HAP-1 (cell line): ENCODE measurements at regions not wholly inside any gene's neighbourhood (a gene's known extent, or its start where the extent isn't known, plus 50 kb on each side); places are given as distances from the start of the nearest gene placed in this dataset.
"Not testable (repeated sequence)": the region's sequence is repeated elsewhere in the genome, so short reads cannot be mapped to it uniquely, and the experiment has no call there.

Experiments used
- DNase-seq, 2 experiments: peaks; one replicate each; pipeline ENCODE4 v3.0.0-alpha.2; 2016 to 2020; ENCODE audit warnings: low spot score in 2 of 2
- H3K27me3 ChIP-seq: fragments of 250-450 bp; sonication (Bioruptor Pico); 2 replicates; pipeline ENCODE4 v1.5.1; 2020; ENCODE audit warnings: low read depth, mild to moderate bottlenecking, moderate library complexity
- H3K36me3 ChIP-seq: fragments of 250-450 bp; sonication (Bioruptor Pico); replicated peaks from 2 replicates; pipeline ENCODE4 v1.5.1; 2020; ENCODE audit warnings: mild to moderate bottlenecking
- H3K4me1 ChIP-seq: fragments of 250-450 bp; sonication (Bioruptor Pico); 2 replicates; pipeline ENCODE4 v1.5.1; 2020; ENCODE audit warnings: mild to moderate bottlenecking
- H3K4me3 ChIP-seq: fragments of 250-450 bp; sonication (Bioruptor Pico); 2 replicates; pipeline ENCODE4 v1.5.1; 2020; ENCODE audit warnings: mild to moderate bottlenecking, moderate library complexity
- H3K9me3 ChIP-seq: fragments of 250-450 bp; sonication (Bioruptor Pico); 2 replicates; pipeline ENCODE4 v1.5.1; 2020; ENCODE audit warnings: mild to moderate bottlenecking, moderate library complexity
- in situ Hi-C: fragments of 300-500 bp; cut with MboI; formaldehyde crosslinking; loops from 3 replicates; pipeline ENCODE4 v1.14.3; 2020; ENCODE audit warnings: low sequenced_read_pairs, inconsistent platforms, mixed read lengths

GRCh38 chr4:79695848-79696247, 287.8 kb upstream of the GK2 start:
- no peak for DNase-seq
- Histone ChIP-seq H3K9me3 (no peaks in the 10 kb centered on the region), H3K27me3 (no peaks in the 10 kb centered on the region), H3K4me3 (no peak overlapping the region), H3K36me3 (no peaks in the 10 kb centered on the region), H3K4me1 (no peaks in the 10 kb centered on the region)
- in situ Hi-C loops, result no loop called here

GRCh38 chr4:79689740-79690139, 281.7 kb upstream of the GK2 start:
- Histone ChIP-seq H3K9me3 (no peaks in the 10 kb centered on the region), H3K4me3 (no peak overlapping the region), H3K4me1 (no peaks in the 10 kb centered on the region), H3K27me3 (no peaks in the 10 kb centered on the region), H3K36me3 (no peaks in the 10 kb centered on the region)
- DNase-seq, result no peak
- in situ Hi-C loops, result no loop called here

- H3K27me3 ChIP-seq, result no peaks in the 10 kb centered on the region
- no peaks in the 10 kb centered on the region for H3K36me3 ChIP-seq
- H3K9me3 ChIP-seq, result no peaks in the 10 kb centered on the region
- H3K4me3 ChIP-seq, result no peak overlapping the region
- H3K4me1 ChIP-seq, result no peaks in the 10 kb centered on the region
- in situ Hi-C loops, result no loop called here
- no peak for DNase-seq
These were observed 280.7 kb upstream of the GK2 start for GRCh38 chr4:79688691-79689090.

- DNase-seq, result no peak
These were observed 279.0 kb upstream of the GK2 start for GRCh38 chr4:79687006-79687405.

GRCh38 chr4:79685542-79685941, 277.5 kb upstream of the GK2 start:
- DNase-seq, result no peak
- Histone ChIP-seq H3K36me3 (no peaks in the 10 kb centered on the region), H3K4me1 (no peaks in the 10 kb centered on the region), H3K27me3 (no peaks in the 10 kb centered on the region), H3K4me3 (no peak overlapping the region), H3K9me3 (no peaks in the 10 kb centered on the region)
- in situ Hi-C loops, result no loop called here

More at GRCh38 chr4:79687006-79687405, 279.0 kb upstream of the GK2 start:
- no peaks in the 10 kb centered on the region for H3K27me3 ChIP-seq
- no peaks in the 10 kb centered on the region for H3K36me3 ChIP-seq
- no peak overlapping the region for H3K4me3 ChIP-seq
- no peaks in the 10 kb centered on the region for H3K4me1 ChIP-seq
- H3K9me3 ChIP-seq, result no peaks in the 10 kb centered on the region
- in situ Hi-C loops, result no loop called here

- no peak overlapping the region for H3K4me3 ChIP-seq
- in situ Hi-C loops, result no loop called here
- no peaks in the 10 kb centered on the region for H3K4me1 ChIP-seq
- DNase-seq, result no peak
- no peaks in the 10 kb centered on the region for H3K36me3 ChIP-seq
- H3K27me3 ChIP-seq, result no peaks in the 10 kb centered on the region
- no peaks in the 10 kb centered on the region for H3K9me3 ChIP-seq
These were observed 276.5 kb upstream of the GK2 start for GRCh38 chr4:79684516-79684915.

- in situ Hi-C loops, result no loop called here
- no peak for DNase-seq
These were observed 274.9 kb upstream of the GK2 start for GRCh38 chr4:79682801-79683530.

GRCh38 chr4:79682161-79682560, 274.1 kb upstream of the GK2 start:
- no peaks in the 10 kb centered on the region for H3K36me3 ChIP-seq
- H3K9me3 ChIP-seq, result no peaks in the 10 kb centered on the region
- in situ Hi-C loops, result no loop called here
- H3K27me3 ChIP-seq, result no peaks in the 10 kb centered on the region
- no peak overlapping the region for H3K4me3 ChIP-seq
- no peak for DNase-seq
- H3K4me1 ChIP-seq, result no peaks in the 10 kb centered on the region

More at GRCh38 chr4:79682801-79683530, 274.9 kb upstream of the GK2 start:
- no peaks in the 10 kb centered on the region for H3K4me1 ChIP-seq
- H3K4me3 ChIP-seq, result no peak overlapping the region
- H3K27me3 ChIP-seq, result no peaks in the 10 kb centered on the region
- H3K9me3 ChIP-seq, result no peaks in the 10 kb centered on the region
- H3K36me3 ChIP-seq, result no peaks in the 10 kb centered on the region

- no peak for DNase-seq
- H3K4me3 ChIP-seq, result no peak overlapping the region
- H3K4me1 ChIP-seq, result no peaks in the 10 kb centered on the region
- no peaks in the 10 kb centered on the region for H3K27me3 ChIP-seq
- H3K9me3 ChIP-seq, result no peaks in the 10 kb centered on the region
- no peaks in the 10 kb centered on the region for H3K36me3 ChIP-seq
- in situ Hi-C loops, result no loop called here
These were observed 271.8 kb upstream of the GK2 start for GRCh38 chr4:79679859-79680258.

- no peak for DNase-seq
- in situ Hi-C loops, result no loop called here
These were observed 270.6 kb upstream of the GK2 start for GRCh38 chr4:79678472-79679202.

GRCh38 chr4:79676705-79677104, 268.7 kb upstream of the GK2 start:
- Histone ChIP-seq H3K27me3 (no peaks in the 10 kb centered on the region), H3K9me3 (no peaks in the 10 kb centered on the region), H3K4me1 (no peaks in the 10 kb centered on the region), H3K4me3 (no peak overlapping the region), H3K36me3 (no peaks in the 10 kb centered on the region)
- in situ Hi-C loops, result no loop called here
- no peak for DNase-seq

More at GRCh38 chr4:79678472-79679202, 270.6 kb upstream of the GK2 start:
- no peaks in the 10 kb centered on the region for H3K9me3 ChIP-seq
- H3K27me3 ChIP-seq, result no peaks in the 10 kb centered on the region
- no peaks in the 10 kb centered on the region for H3K4me1 ChIP-seq
- H3K36me3 ChIP-seq, result no peaks in the 10 kb centered on the region
- H3K4me3 ChIP-seq, result no peak overlapping the region

GRCh38 chr4:79674906-79675305, 266.9 kb upstream of the GK2 start:
- DNase-seq, H3K27me3 ChIP-seq, H3K4me1 ChIP-seq, H3K36me3 ChIP-seq, H3K9me3 ChIP-seq, in situ Hi-C loops, H3K4me3 ChIP-seq: not testable (repeated sequence)

GRCh38 chr4:79673898-79674297, 265.9 kb upstream of the GK2 start:
- Histone ChIP-seq H3K36me3 (no peaks in the 10 kb centered on the region), H3K4me3 (no peak overlapping the region), H3K9me3 (no peaks in the 10 kb centered on the region), H3K4me1 (no peaks in the 10 kb centered on the region), H3K27me3 (no peaks in the 10 kb centered on the region)
- no peak for DNase-seq
- in situ Hi-C loops, result no loop called here

GRCh38 chr4:79673377-79673776, 265.3 kb upstream of the GK2 start:
- H3K4me1 ChIP-seq, result no peaks in the 10 kb centered on the region
- DNase-seq, result no peak
- H3K9me3 ChIP-seq, result no peaks in the 10 kb centered on the region
- no peaks in the 10 kb centered on the region for H3K36me3 ChIP-seq
- in situ Hi-C loops, result no loop called here
- H3K27me3 ChIP-seq, result no peaks in the 10 kb centered on the region
- no peak overlapping the region for H3K4me3 ChIP-seq
